22Rv1 (cell line): ENCODE measurements at regions not wholly inside any gene's neighbourhood (a gene's known extent, or its start where the extent isn't known, plus 50 kb on each side); places are given as distances from the start of the nearest gene placed in this dataset.

Experiments
- ZFX ChIP-seq: fragments of 450-650 bp; IDR thresholded peaks from 2 replicates; pipeline ENCODE4 v1.6.1; 2017; ENCODE audit warnings: antibody characterized with exemption, borderline replicate concordance
- TF ChIP-seq, protein P1 (sequence below): fragments of 450-650 bp; IDR thresholded peaks from 2 replicates; pipeline ENCODE4 v1.5.1; 2017; ENCODE audit warnings: mild to moderate bottlenecking

DNA sequence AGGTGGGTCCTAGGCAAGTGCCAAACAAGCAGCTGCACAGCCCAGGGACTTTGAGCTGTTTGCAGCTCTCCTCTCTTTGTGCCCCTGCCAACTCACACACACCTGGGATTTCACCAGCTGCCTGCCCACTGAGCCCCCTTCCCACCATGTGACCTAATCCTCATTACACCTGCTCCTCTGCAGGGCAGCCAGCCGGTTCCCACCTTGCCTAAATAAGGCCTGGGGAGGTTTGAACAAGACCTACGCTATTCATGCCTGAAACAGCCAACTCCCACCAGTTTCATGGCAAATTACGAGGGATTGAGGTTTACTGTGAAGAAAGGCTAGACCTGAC, 92.6 kb upstream of the SOX4 start:
- TF ChIP-seq, protein P1, sequence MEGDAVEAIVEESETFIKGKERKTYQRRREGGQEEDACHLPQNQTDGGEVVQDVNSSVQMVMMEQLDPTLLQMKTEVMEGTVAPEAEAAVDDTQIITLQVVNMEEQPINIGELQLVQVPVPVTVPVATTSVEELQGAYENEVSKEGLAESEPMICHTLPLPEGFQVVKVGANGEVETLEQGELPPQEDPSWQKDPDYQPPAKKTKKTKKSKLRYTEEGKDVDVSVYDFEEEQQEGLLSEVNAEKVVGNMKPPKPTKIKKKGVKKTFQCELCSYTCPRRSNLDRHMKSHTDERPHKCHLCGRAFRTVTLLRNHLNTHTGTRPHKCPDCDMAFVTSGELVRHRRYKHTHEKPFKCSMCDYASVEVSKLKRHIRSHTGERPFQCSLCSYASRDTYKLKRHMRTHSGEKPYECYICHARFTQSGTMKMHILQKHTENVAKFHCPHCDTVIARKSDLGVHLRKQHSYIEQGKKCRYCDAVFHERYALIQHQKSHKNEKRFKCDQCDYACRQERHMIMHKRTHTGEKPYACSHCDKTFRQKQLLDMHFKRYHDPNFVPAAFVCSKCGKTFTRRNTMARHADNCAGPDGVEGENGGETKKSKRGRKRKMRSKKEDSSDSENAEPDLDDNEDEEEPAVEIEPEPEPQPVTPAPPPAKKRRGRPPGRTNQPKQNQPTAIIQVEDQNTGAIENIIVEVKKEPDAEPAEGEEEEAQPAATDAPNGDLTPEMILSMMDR = no peak
- no peak for TF ChIP-seq ZFX
